A549 (cell line): ENCODE measurements at regions not wholly inside any gene's neighbourhood (a gene's known extent, or its start where the extent isn't known, plus 50 kb on each side); places are given as distances from the start of the nearest gene placed in this dataset.

Experiments used
- BHLHE40 ChIP-seq: IDR thresholded peaks from 2 replicates; pipeline ENCODE4 v1.6.1; 2012; ENCODE audit warnings: low read depth, low read length, inconsistent platforms
- CBX2 ChIP-seq: fragments of 200-600 bp; sonication (generic); IDR thresholded peaks from 2 replicates; pipeline ENCODE4 v1.6.1; 2016; ENCODE audit warnings: low read depth, mild to moderate bottlenecking, borderline replicate concordance
- CTCF ChIP-seq: fragments of >200 bp; sonication (Bioruptor Twin); formaldehyde crosslinking; IDR thresholded peaks from 3 replicates; pipeline ENCODE4 v1.5.1; 2016
- POLR2A ChIP-seq: IDR thresholded peaks from 2 replicates; pipeline ENCODE4 v1.6.1; 2012; ENCODE audit warnings: mild to moderate bottlenecking, low read length
- REST ChIP-seq: fragments of 200-600 bp; sonication (generic); IDR thresholded peaks from 2 replicates; pipeline ENCODE4 v1.6.1; 2016; ENCODE audit warnings: antibody characterized with exemption, mild to moderate bottlenecking, moderate library complexity

- TF ChIP-seq BHLHE40, result no peak
- no peak for TF ChIP-seq POLR2A
- no peak for TF ChIP-seq REST
- no peak for TF ChIP-seq CBX2
- TF ChIP-seq CTCF, result no peak
Observed at GRCh38 chr1:86239894-86240293, 83.3 kb upstream of the COL24A1 start.
